T follicular helper cell (primary cell): ENCODE measurements at regions not wholly inside any gene's neighbourhood (a gene's known extent, or its start where the extent isn't known, plus 50 kb on each side); places are given as distances from the start of the nearest gene placed in this dataset.

ENCODE experiments used
- DNase-seq: peaks from one replicate; pipeline ENCODE4 v3.0.0-alpha.2; 2020; ENCODE audit warnings: low read depth

- no peak for DNase-seq
Measured at GRCh38 chr3:193929921-193930646, 205.9 kb upstream of the HES1 start.

GRCh38 chr3:193932136-193932535 is 203.8 kb upstream of the HES1 start:
- DNase-seq, result no peak

GRCh38 chr3:193932576-193932975 is 203.4 kb upstream of the HES1 start:
- DNase-seq, result no peak

GRCh38 chr3:193933451-193933850 is 202.5 kb upstream of the HES1 start:
- no peak for DNase-seq

- DNase-seq, result no peak
Measured at GRCh38 chr3:193935916-193936315, 200.0 kb upstream of the HES1 start.

GRCh38 chr3:193938613-193939012 is 197.3 kb upstream of the HES1 start:
- DNase-seq, result no peak

- DNase-seq, result no peak
Measured at GRCh38 chr3:193939527-193939926, 196.4 kb upstream of the HES1 start.

- DNase-seq, result no peak
Measured at GRCh38 chr3:193940526-193940925, 195.4 kb upstream of the HES1 start.

GRCh38 chr3:193941486-193941885 is 194.5 kb upstream of the HES1 start:
- no peak for DNase-seq

GRCh38 chr3:193942516-193943055 is 193.4 kb upstream of the HES1 start:
- DNase-seq, result no peak

GRCh38 chr3:193943200-193943599 is 192.7 kb upstream of the HES1 start:
- no peak for DNase-seq

GRCh38 chr3:193943851-193944517 is 192.0 kb upstream of the HES1 start:
- DNase-seq, result no peak

- no peak for DNase-seq
Measured at GRCh38 chr3:193944518-193944884, 191.4 kb upstream of the HES1 start.

- no peak for DNase-seq
Measured at GRCh38 chr3:193945143-193945542, 190.8 kb upstream of the HES1 start.

- DNase-seq, result no peak
Measured at GRCh38 chr3:193946945-193947344, 189.0 kb upstream of the HES1 start.

- DNase-seq, result no peak
Measured at GRCh38 chr3:193947596-193947995, 188.4 kb upstream of the HES1 start.

GRCh38 chr3:193948459-193948858 is 187.5 kb upstream of the HES1 start:
- no peak for DNase-seq

GRCh38 chr3:193951859-193952258 is 184.1 kb upstream of the HES1 start:
- no peak for DNase-seq

GRCh38 chr3:193954752-193955151 is 181.2 kb upstream of the HES1 start:
- DNase-seq, result no peak

GRCh38 chr3:193955719-193956118 is 180.2 kb upstream of the HES1 start:
- no peak for DNase-seq

- DNase-seq, result no peak
Measured at GRCh38 chr3:193959861-193960260, 176.1 kb upstream of the HES1 start.

- DNase-seq, result no peak
Measured at GRCh38 chr3:193960487-193961274, 175.3 kb upstream of the HES1 start.
